Neural progenitor cell (in vitro differentiated cells): ENCODE measurements at regions not wholly inside any gene's neighbourhood (a gene's known extent, or its start where the extent isn't known, plus 50 kb on each side); places are given as distances from the start of the nearest gene placed in this dataset.

ENCODE experiments used
- DNase-seq: peaks from one replicate; pipeline ENCODE4 v3.0.0-alpha.2; 2016; ENCODE audit warnings: low spot score
- H2AFZ ChIP-seq: fragments of 200-600 bp; sonication (generic); replicated peaks from 2 replicates; pipeline ENCODE4 v1.6.1; 2016; ENCODE audit warnings: antibody characterized with exemption
- H3F3A ChIP-seq: fragments of 200-600 bp; sonication (generic); 2 replicates; pipeline ENCODE4 v1.6.1; 2016; ENCODE audit warnings: antibody characterized with exemption, low read depth
- H3K27ac ChIP-seq: fragments of 200-600 bp; sonication (generic); 2 replicates; pipeline ENCODE4 v1.5.1; 2016; ENCODE audit warnings: mild to moderate bottlenecking
- H3K27me3 ChIP-seq: fragments of 200-600 bp; sonication (generic); 2 replicates; pipeline ENCODE4 v1.6.1; 2016; ENCODE audit warnings: mild to moderate bottlenecking, moderate library complexity
- H3K36me3 ChIP-seq: fragments of 200-600 bp; sonication (generic); 2 replicates; pipeline ENCODE4 v1.5.1; 2016
- H3K4me1 ChIP-seq: fragments of 200-600 bp; sonication (generic); 2 replicates; pipeline ENCODE4 v1.6.1; 2016; ENCODE audit warnings: mixed run types
- H3K4me2 ChIP-seq: fragments of 200-600 bp; sonication (generic); 2 replicates; pipeline ENCODE4 v1.6.1; 2016
- H3K4me3 ChIP-seq: fragments of 200-600 bp; sonication (generic); 2 replicates; pipeline ENCODE4 v1.5.1; 2016
- H3K79me2 ChIP-seq: fragments of 200-600 bp; sonication (generic); 2 replicates; pipeline ENCODE4 v1.6.1; 2016; ENCODE audit warnings: low read depth
- H3K9ac ChIP-seq: fragments of 200-600 bp; sonication (generic); 2 replicates; pipeline ENCODE4 v1.6.1; 2016
- H3K9me3 ChIP-seq: fragments of 200-600 bp; sonication (generic); 2 replicates; pipeline ENCODE4 v1.5.1; 2016; ENCODE audit warnings: low read depth
- H4K20me1 ChIP-seq: fragments of 200-600 bp; sonication (generic); 2 replicates; pipeline ENCODE4 v1.6.1; 2016; ENCODE audit warnings: low read depth
- H3K27ac Mint-ChIP-seq: 3 replicates; pipeline ENCODE4 v1.8.0; 2021; ENCODE audit warnings: mixed read lengths
- H3K27me3 Mint-ChIP-seq: 2 replicates; pipeline ENCODE4 v1.8.0; 2022; ENCODE audit warnings: low read depth, mild to moderate bottlenecking, inconsistent platforms, moderate library complexity, mixed read lengths; ENCODE audit not compliant: insufficient read depth
- H3K36me3 Mint-ChIP-seq: 3 replicates; pipeline ENCODE4 v1.8.0; 2021; ENCODE audit warnings: mixed read lengths
- H3K4me1 Mint-ChIP-seq: 3 replicates; pipeline ENCODE4 v1.8.0; 2021; ENCODE audit warnings: mixed read lengths
- H3K4me3 Mint-ChIP-seq: 3 replicates; pipeline ENCODE4 v1.8.0; 2021; ENCODE audit warnings: mild to moderate bottlenecking, moderate library complexity, mixed read lengths
- H3K9me3 Mint-ChIP-seq: 3 replicates; pipeline ENCODE4 v1.8.0; 2020; ENCODE audit warnings: mixed read lengths
- CTCF ChIP-seq: fragments of 200-600 bp; sonication (generic); IDR thresholded peaks from 2 replicates; pipeline ENCODE4 v1.5.1; 2017; ENCODE audit warnings: antibody characterized with exemption, mild to moderate bottlenecking
- EZH2 ChIP-seq: fragments of 200-600 bp; sonication (generic); IDR thresholded peaks from 2 replicates; pipeline ENCODE4 v1.6.1; 2017; ENCODE audit warnings: antibody characterized with exemption, mild to moderate bottlenecking, moderate library complexity
- EZH2phosphoT487 ChIP-seq: fragments of 200-600 bp; sonication (generic); IDR thresholded peaks from 2 replicates; pipeline ENCODE4 v1.6.1; 2017; ENCODE audit warnings: antibody characterized with exemption

GRCh38 chr2:174681099-174682006 is 82.9 kb downstream of the CHRNA1 start:
- peak overlapping the region; percentile 97 for H2AFZ ChIP-seq
- peaks cover 1% of the 10 kb centered on the region for H3K36me3 Mint-ChIP-seq
- H3K9ac ChIP-seq, result no peak overlapping the region
- no peak overlapping the region for H3K27ac ChIP-seq
- H3K27me3 Mint-ChIP-seq, result peaks cover 9% of the 10 kb centered on the region
- H3K4me3 Mint-ChIP-seq, result peak overlapping the region; percentile 90
- no peaks in the 10 kb centered on the region for H3K9me3 ChIP-seq
- no peak overlapping the region for H3K27ac Mint-ChIP-seq
- TF ChIP-seq CTCF (no peak), EZH2phosphoT487 (no peak), EZH2 (no peak)
- H3F3A ChIP-seq, result peaks cover 13% of the 10 kb centered on the region
- peaks cover 48% of the 10 kb centered on the region for H3K27me3 ChIP-seq
- H3K4me1 ChIP-seq, result peaks cover 19% of the 10 kb centered on the region
- peaks cover 12% of the 10 kb centered on the region for H4K20me1 ChIP-seq
- peaks cover 25% of the 10 kb centered on the region for H3K4me1 Mint-ChIP-seq
- H3K4me3 ChIP-seq, result peak overlapping the region; percentile 85
- peak overlapping the region; percentile 80 for H3K4me2 ChIP-seq
- no peaks in the 10 kb centered on the region for H3K9me3 Mint-ChIP-seq
- H3K36me3 ChIP-seq, result no peaks in the 10 kb centered on the region
- peaks cover 16% of the 10 kb centered on the region for H3K79me2 ChIP-seq
- DNase-seq, result peak; percentile 56

GRCh38 chr2:174680221-174680620 is 82.6 kb upstream of the WIPF1 start:
- Histone ChIP-seq H3K27ac (no peak overlapping the region), H3K4me1 (peaks cover 19% of the 10 kb centered on the region), H3K9me3 (no peaks in the 10 kb centered on the region), H3K36me3 (no peaks in the 10 kb centered on the region), H3F3A (peaks cover 13% of the 10 kb centered on the region), H3K79me2 (peaks cover 16% of the 10 kb centered on the region), H3K4me3 (no peak overlapping the region), H3K4me2 (no peak overlapping the region), H2AFZ (no peak overlapping the region), H3K27me3 (peaks cover 40% of the 10 kb centered on the region), H4K20me1 (peaks cover 12% of the 10 kb centered on the region), H3K9ac (no peak overlapping the region)
- Mint-ChIP-seq H3K27me3 (peaks cover 9% of the 10 kb centered on the region), H3K36me3 (peaks cover 1% of the 10 kb centered on the region), H3K4me1 (peaks cover 25% of the 10 kb centered on the region), H3K9me3 (no peaks in the 10 kb centered on the region), H3K27ac (no peak overlapping the region), H3K4me3 (peak overlapping the region; percentile 90)
- no peak for DNase-seq
- no peak for TF ChIP-seq EZH2
- TF ChIP-seq EZH2phosphoT487, result no peak
- TF ChIP-seq CTCF, result no peak

GRCh38 chr2:174678395-174678794 is 80.8 kb upstream of the WIPF1 start:
- no peak overlapping the region for H3K4me3 Mint-ChIP-seq
- Histone ChIP-seq H3K9ac (no peak overlapping the region), H3K27me3 (peaks cover 22% of the 10 kb centered on the region), H3K4me1 (peaks cover 11% of the 10 kb centered on the region), H4K20me1 (peaks cover 12% of the 10 kb centered on the region), H3K79me2 (peaks cover 16% of the 10 kb centered on the region), H3K9me3 (no peaks in the 10 kb centered on the region), H3K36me3 (peaks cover 7% of the 10 kb centered on the region), H3K4me3 (no peak overlapping the region), H3K27ac (no peak overlapping the region), H3F3A (peaks cover 5% of the 10 kb centered on the region), H3K4me2 (no peak overlapping the region), H2AFZ (no peak overlapping the region)
- TF ChIP-seq EZH2 (no peak), CTCF (no peak), EZH2phosphoT487 (no peak)
- peaks cover 2% of the 10 kb centered on the region for H3K27me3 Mint-ChIP-seq
- H3K27ac Mint-ChIP-seq, result no peak overlapping the region
- no peak for DNase-seq
- H3K36me3 Mint-ChIP-seq, result peaks cover 4% of the 10 kb centered on the region
- H3K4me1 Mint-ChIP-seq, result peaks cover 16% of the 10 kb centered on the region
- no peaks in the 10 kb centered on the region for H3K9me3 Mint-ChIP-seq
